HG02870 (cell line): ENCODE measurements at regions not wholly inside any gene's neighbourhood (a gene's known extent, or its start where the extent isn't known, plus 50 kb on each side); places are given as distances from the start of the nearest gene placed in this dataset.

Experiments
- ATAC-seq: cut with Tn5 transposase; IDR thresholded peaks from one replicate; pipeline ENCODE4 v1.9.1; 2021; ENCODE audit warnings: mild to moderate bottlenecking, moderate library complexity; ENCODE audit not compliant: unreplicated experiment

GRCh38 chr13:102940143-102940542, 94.3 kb downstream of the ERCC5 start:
- no peak for ATAC-seq

GRCh38 chr13:102935896-102936321, 90.1 kb downstream of the ERCC5 start:
- ATAC-seq: no peak

GRCh38 chr13:102933523-102933922, 87.7 kb downstream of the ERCC5 start:
- ATAC-seq: no peak

- ATAC-seq: no peak
Measured at GRCh38 chr13:102933122-102933521, 87.3 kb downstream of the ERCC5 start.

- ATAC-seq: no peak
Measured at GRCh38 chr13:102932331-102932730, 86.5 kb downstream of the ERCC5 start.

- ATAC-seq: no peak
Measured at GRCh38 chr13:102930566-102930965, 84.7 kb downstream of the ERCC5 start.

GRCh38 chr13:102928941-102929675, 83.3 kb downstream of the ERCC5 start:
- ATAC-seq: no peak
